Fibroblast of skin of scalp (primary cell): ENCODE measurements at regions not wholly inside any gene's neighbourhood (a gene's known extent, or its start where the extent isn't known, plus 50 kb on each side); places are given as distances from the start of the nearest gene placed in this dataset.

Experiments used
- DNase-seq: peaks from one replicate; pipeline ENCODE4 v3.0.0-alpha.2; 2013

DNA sequence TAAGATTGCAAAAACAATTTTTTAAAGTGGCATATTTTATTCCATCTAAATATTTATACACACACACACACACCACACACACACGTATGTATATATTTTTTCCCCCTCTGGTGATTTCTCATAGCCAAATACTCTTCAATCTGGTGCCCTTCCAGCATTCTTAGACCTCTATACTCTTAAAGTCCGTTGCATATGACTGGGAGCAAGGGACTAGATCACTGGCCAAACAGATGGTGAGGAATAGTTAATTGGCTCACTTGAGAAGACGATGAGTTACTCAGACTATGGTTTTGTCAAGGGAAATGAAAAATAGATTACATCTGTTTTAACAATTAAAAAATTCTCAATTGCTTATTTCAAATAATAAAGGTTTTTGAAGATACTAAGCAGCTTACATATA, 512.5 kb upstream of the LRRTM4 start:
- DNase-seq, result no peak

DNA sequence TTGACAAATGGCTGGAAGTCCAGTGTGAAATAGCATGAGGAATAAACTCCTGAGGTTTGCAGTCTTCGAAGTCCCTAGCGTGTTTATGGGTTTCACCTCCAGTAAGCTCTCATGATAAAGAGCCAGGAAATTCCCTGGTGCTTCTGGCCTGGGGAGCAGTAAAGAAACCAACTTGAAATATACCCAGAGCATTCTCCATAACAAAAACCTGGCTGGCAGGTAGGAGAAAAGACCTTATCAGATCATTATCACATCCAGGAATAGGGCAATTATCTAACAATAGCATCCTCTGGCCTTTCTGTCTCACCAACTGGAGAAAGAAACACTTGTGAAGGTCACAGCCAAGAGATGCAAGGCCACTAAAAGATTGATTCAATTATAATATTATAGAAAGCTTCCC, 513.6 kb upstream of the LRRTM4 start:
- DNase-seq, result no peak

- DNase-seq, result no peak
Measured at GRCh38 chr2:78051480-78051879, 529.3 kb upstream of the LRRTM4 start.

DNA sequence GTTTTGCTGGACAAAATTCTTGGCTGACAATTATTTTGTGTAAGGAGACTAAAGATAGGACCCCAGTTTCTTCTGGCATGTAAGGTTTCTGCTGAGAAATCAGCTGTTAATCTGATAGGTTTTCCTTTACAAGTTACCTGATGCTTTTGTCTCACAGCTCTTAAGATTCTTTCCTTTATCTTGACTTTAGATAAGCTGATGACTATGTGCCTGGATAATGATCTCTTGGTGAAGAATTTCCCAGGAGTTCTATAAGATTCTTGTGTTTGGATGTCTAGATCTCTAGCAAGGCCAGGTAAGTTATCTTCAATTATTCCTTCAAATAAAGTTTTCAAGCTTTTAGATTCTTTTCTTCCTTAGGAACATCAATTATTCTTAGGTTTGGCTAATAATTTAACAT, 534.8 kb upstream of the LRRTM4 start:
- no peak for DNase-seq

GRCh38 chr2:78061301-78061700, 539.1 kb upstream of the LRRTM4 start:
- no peak for DNase-seq

- DNase-seq, result no peak
Measured at GRCh38 chr2:78061732-78062131, 539.6 kb upstream of the LRRTM4 start.

GRCh38 chr2:78063246-78064020, 541.3 kb upstream of the LRRTM4 start:
- no peak for DNase-seq

GRCh38 chr2:78065366-78065765, 543.2 kb upstream of the LRRTM4 start:
- DNase-seq, result no peak

- DNase-seq, result no peak
Measured at GRCh38 chr2:78068808-78069207, 546.6 kb upstream of the LRRTM4 start.

DNA sequence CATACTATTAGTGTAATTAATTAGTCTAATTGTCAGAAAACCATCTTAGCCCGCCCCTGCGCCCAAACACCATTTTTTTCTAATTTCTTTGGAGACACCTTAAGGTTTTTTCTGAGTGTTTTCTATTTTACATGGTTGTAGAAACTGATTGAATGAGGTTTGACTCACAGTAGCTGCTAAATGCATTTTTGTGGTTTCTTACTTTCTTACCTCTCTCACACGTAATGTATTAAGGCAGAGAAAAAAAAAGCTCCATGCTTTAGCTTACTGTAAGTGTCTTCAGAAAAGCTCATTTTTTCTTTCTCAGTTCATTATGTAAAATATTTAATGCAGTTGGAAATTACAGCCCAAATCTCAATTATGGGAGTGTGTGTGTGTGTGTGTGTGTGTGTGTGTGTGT, 548.5 kb upstream of the LRRTM4 start:
- no peak for DNase-seq

DNA sequence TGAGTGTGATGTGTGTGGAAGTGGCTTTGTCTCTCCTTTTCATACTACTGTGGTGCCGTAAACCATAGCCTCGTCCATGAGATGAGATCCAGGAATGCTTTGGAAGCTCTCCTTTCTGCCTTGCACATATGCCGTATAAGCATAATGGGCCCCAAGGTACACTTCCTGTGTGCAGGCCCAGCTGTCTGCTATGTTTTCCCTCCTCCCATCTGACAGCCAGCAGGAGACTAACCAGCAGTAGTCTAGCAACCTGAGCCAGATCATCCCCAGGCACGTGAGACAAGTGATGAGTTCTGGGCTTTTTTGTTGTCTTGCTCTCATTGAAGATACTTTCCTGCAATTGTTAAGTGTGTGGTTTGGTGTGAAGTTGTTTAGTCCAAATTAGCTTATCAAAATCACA, 555.5 kb upstream of the LRRTM4 start:
- no peak for DNase-seq

DNA sequence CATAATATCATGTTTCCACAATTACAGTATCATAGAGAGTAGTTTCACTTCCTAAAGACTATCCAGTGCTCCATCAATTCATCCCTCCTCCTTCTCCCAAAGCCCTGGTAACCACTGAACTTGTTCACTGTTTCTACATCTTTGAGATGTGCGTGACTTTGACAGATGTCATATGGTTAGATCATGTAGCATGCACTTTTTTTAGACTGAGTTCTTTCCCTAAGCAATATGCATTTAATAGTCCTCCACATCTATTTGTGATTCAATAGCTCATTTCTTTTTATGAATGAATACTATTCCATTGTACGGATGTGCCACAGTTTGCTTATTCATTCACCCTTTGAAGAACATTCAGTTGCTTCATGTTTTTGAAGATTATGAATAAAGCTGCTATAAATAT, 560.4 kb upstream of the LRRTM4 start:
- no peak for DNase-seq

DNA sequence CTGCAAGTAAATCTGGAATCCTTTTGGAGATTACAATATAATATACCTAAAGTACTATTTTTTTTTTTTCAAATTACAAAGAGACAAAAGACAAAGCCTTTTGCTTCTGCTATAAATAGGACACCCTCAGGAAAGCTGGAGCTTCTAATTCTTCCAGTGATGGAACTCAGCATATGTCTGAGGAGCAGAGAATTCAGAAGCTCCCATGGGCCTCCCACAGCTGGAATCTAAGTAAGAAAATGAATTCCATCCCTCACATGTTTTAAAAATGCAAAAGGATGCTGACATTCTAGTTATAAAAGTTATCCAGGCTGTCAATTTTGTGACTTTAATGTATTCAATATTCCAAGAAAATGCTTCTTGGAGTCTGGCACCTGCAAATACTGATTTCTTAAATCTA, 571.3 kb upstream of the LRRTM4 start:
- no peak for DNase-seq

GRCh38 chr2:78109272-78109671, 587.1 kb upstream of the LRRTM4 start:
- no peak for DNase-seq

GRCh38 chr2:78115291-78115690, 593.1 kb upstream of the LRRTM4 start:
- DNase-seq, result no peak

- DNase-seq, result no peak
Measured at GRCh38 chr2:78118037-78118436, 595.9 kb upstream of the LRRTM4 start.

DNA sequence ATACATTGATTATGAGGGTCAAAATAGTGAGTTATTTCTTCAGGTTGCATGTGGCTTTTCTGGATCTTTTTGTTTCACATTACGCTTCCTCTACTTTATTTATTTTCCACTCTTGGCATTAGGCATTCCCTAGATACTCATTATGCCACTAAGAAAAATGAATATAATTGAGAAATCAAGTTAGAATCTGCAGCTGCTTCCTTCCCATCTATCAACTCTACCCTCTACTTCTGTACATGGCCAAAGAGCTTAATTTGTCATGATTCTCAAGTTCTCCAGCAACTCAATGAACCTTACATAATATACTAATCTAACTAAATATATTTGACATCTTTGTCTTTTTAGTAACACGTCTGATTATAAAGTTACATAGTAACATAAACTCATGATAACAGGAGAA, 598.1 kb upstream of the LRRTM4 start:
- no peak for DNase-seq

DNA sequence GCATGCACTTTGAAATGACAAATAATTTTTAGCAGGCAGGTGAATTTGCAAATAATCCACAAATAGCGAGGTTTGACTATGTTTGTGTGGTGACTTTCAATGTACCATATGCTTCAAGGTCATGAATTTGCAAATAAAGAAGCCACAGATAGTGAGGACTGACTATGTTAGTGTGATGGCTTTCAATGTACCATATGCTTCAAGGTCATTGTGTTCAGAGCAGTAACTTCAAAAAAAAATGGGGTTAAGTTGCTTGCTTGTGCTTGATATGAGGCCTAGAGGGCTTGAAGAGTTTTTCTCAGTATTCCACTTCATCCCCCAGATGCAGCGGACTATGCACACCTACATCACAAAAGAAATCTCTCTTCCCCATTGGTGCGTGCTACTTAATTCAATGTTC, 602.9 kb upstream of the LRRTM4 start:
- DNase-seq, result no peak

DNA sequence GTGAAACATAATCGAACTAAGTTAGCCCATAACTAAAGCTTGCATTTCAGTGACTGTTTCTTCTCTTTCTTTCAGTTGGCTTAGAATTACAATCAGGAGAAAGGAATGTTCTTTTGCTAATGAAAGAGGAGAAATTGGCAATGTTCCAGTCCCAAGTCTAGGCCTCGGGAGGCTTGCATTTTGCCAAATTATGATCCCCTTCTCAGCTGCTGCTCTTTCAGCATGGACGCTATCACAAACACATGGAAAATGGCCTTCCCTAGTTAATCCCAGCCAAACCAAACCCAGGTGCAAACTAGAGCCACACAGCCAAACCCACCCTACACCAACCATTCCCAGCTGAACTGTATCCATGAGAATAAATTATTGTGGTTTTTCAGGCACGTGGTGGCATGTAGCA, 605.2 kb upstream of the LRRTM4 start:
- DNase-seq, result no peak

DNA sequence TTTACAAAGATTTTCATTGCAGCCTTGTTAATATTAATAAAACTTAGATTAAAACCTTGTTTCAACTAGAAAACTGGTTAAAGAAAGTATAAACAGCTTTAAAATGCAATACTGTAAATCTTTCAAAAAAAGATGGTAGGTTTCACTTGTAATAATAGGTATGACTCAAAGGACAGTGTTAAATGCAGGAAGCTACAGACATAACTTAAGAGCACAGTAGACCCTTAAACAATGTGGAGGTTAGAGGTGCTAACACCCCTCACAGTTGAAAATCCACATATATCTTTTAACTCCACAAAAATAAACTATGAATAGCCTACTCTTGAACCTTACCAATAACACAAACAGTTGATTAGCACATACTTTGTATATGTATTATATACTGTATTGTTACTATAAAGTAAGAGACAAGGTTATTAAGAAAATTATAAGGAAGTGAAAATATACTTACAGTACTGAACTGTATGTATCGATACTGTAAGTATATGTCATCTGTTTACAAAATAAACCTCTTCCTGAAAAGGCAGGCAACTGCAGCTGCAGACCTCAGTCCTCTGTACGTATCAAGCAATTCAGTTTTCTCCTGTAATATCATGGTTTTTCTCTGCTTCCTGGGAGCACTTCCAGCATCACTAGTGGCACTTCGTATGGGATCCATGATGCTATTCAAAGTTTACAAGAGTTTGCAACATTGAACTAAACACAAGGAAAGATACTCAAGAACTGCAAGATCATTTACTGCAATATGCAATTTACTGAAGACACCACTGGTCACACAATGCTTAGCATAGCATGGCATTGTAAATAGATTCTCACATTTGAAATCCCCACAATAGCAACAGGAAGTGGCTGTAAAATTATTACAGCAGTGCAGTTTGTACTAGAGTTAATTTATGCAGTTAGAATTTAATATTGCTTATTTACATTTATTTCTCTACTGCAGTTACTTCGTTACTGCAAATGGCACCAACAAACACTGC, 610.5 kb upstream of the LRRTM4 start:
- DNase-seq, result no peak

DNA sequence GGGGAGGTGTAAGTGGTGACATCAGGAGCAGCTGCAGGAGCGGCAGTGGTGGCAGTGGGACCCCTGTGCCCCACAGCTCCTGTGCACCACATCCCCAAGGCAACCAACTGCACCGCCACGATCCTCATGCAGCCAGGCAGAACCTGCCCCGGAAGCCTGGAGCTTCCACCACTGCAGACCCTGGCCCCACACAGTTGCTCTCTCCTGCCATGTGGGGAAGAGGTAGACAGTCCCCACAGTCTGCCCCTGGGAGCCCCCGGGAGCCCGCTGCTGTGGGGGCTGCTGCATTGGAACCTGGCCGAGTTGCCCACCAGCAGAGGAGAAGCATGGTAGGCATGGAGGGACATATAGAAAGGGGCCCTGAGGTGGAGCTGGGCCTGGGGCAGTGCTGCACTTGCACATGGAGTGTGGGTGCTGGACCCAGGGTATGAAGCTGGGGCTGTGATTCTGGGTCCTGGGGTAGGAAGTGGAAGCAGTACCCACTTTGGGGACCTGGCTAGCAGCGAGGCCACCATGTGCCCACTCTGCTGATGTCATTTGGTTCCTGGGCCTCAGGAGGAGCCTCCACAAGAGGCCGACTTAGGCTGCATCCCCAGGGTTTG, 623.3 kb upstream of the LRRTM4 start:
- DNase-seq, result no peak

DNA sequence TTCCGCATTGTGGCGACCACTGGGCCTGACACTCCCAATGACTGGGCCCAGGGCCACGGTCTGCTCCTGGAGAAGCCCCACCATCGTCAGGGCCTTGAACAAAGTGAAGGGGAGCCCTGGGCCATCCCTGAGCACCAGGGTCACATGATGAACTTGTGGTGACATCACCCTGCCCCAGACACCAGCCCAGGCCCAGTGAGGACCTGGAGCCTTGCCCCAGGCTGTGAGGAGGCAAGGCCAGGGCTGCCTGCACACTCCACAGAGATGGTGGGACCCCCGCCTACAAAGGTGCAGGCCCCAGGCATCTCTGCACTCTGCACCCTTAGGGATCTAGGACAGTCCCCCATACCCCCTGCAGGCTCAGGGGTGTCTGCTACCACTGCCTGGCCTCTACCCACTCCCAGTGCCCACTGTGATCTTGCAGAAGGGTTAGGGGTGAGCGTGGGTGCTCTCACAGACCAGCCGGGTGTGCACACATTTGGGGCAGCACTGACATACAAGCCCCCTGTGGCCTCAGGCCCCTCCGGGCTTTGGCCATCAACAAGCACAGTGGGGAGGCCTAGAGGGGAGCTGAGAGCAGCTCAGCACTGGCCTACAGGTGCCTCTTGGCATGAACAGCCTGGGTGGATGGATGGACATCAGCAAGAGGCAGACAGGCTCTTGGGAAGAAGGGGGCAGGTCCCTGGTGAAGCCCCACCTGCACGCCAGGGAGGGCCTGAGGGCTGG, 624.0 kb upstream of the LRRTM4 start:
- no peak for DNase-seq

- DNase-seq, result no peak
Measured at GRCh38 chr2:78147466-78147865, 625.3 kb upstream of the LRRTM4 start.
